Thyroid gland (tissue), 4 donors: ENCODE measurements at regions not wholly inside any gene's neighbourhood (a gene's known extent, or its start where the extent isn't known, plus 50 kb on each side); places are given as distances from the start of the nearest gene placed in this dataset.

Experiments
- DNase-seq, 2 donors: peaks; one replicate each; pipeline ENCODE4 v3.0.0-alpha.2; 2019
- H3K27ac ChIP-seq, 3 donors: fragments of 200-600 bp; sonication (generic); 1 replicate in 2 of 3; 2 replicates in 1 of 3; pipeline ENCODE4 v1.5.1; 2016 to 2019; ENCODE audit warnings: mild to moderate bottlenecking in 1 of 3, moderate library complexity in 1 of 3
- H3K27me3 ChIP-seq: fragments of 200-600 bp; sonication (generic); one replicate; pipeline ENCODE4 v1.5.1; 2019
- H3K36me3 ChIP-seq, 2 donors: fragments of 200-600 bp; sonication (generic); one replicate each; pipeline ENCODE4 v1.5.1; 2016 to 2019
- H3K4me1 ChIP-seq, 2 donors: fragments of 200-600 bp; sonication (generic); one replicate each; pipeline ENCODE4 v1.5.1; 2017 to 2019
- H3K4me3 ChIP-seq, 3 donors: fragments of 200-600 bp; sonication (generic); replicated peaks in 1 of 3; 1 replicate in 2 of 3; 2 replicates in 1 of 3; pipeline ENCODE4 v1.5.1; 2016; ENCODE audit warnings: mild to moderate bottlenecking in 1 of 3
- H3K9me3 ChIP-seq: fragments of 200-600 bp; sonication (generic); one replicate; pipeline ENCODE4 v1.5.1; 2017
- CTCF ChIP-seq, 6 experiments: fragments of 200-600 bp in 3 of 6; fragments of 450-650 bp in 3 of 6; sonication (generic) in 3 of 6; IDR thresholded peaks; one replicate each; pipeline ENCODE4 v1.5.1; 2016 to 2019; ENCODE audit warnings: antibody characterized with exemption in 6 of 6, mild to moderate bottlenecking in 2 of 6, inconsistent platforms in 1 of 6, moderate library complexity in 1 of 6
- POLR2A ChIP-seq, 2 donors: fragments of 450-650 bp; IDR thresholded peaks; one replicate each; pipeline ENCODE4 v1.6.1; 2017; ENCODE audit warnings: antibody characterized with exemption in 2 of 2, mild to moderate bottlenecking in 2 of 2, moderate library complexity in 1 of 2
- WGBS, 2 donors: methylation state at CpG; one replicate each; pipeline ENCODE4 v1.1.5; 2017; 5-methylcytosine and 5-hydroxymethylcytosine counted together
- intact Hi-C: fragments of 100-400 bp; cut with DNase I; formaldehyde crosslinking; loops from one replicate; pipeline ENCODE4 v1.15.1; 2023

- no peaks in the 10 kb centered on the region for H3K27me3 ChIP-seq
- H3K9me3 ChIP-seq = no peaks in the 10 kb centered on the region
- intact Hi-C loops = no loop called here
- no peaks in the 10 kb centered on the region for H3K4me1 ChIP-seq
- TF ChIP-seq CTCF (IDR thresholded peaks at IDR 0.05) (no peak), POLR2A (IDR thresholded peaks at IDR 0.05) (no peak)
- H3K36me3 ChIP-seq = no peaks in the 10 kb centered on the region
- no peak for DNase-seq
- H3K27ac ChIP-seq = no peak overlapping the region
- WGBS, 2 donors = 81 to 89% methylated on average over 1 of the region's 1 CpG
- H3K4me3 ChIP-seq = no peak overlapping the region
These were observed 195.7 kb upstream of the CASK start for GRCh38 chrX:42119076-42119475.

GRCh38 chrX:42117318-42117717, 194.0 kb upstream of the CASK start:
- no peak overlapping the region for H3K27ac ChIP-seq
- DNase-seq = no peak
- H3K4me1 ChIP-seq = no peaks in the 10 kb centered on the region
- H3K4me3 ChIP-seq = no peak overlapping the region
- H3K36me3 ChIP-seq = no peaks in the 10 kb centered on the region
- intact Hi-C loops = no loop called here
- TF ChIP-seq CTCF (IDR thresholded peaks at IDR 0.05) (no peak), POLR2A (IDR thresholded peaks at IDR 0.05) (no peak)
- WGBS, 2 donors = 91 to 95% methylated on average over 2 of the region's 2 CpGs
- no peaks in the 10 kb centered on the region for H3K9me3 ChIP-seq
- no peaks in the 10 kb centered on the region for H3K27me3 ChIP-seq

GRCh38 chrX:42109428-42109827, 186.1 kb upstream of the CASK start:
- Histone ChIP-seq H3K4me1 (no peaks in the 10 kb centered on the region), H3K27me3 (no peaks in the 10 kb centered on the region), H3K4me3 (no peak overlapping the region), H3K27ac (no peak overlapping the region), H3K36me3 (no peaks in the 10 kb centered on the region), H3K9me3 (no peaks in the 10 kb centered on the region)
- TF ChIP-seq POLR2A (IDR thresholded peaks at IDR 0.05) (no peak), CTCF (IDR thresholded peaks at IDR 0.05) (no peak)
- intact Hi-C loops = no loop called here
- DNase-seq = no peak
- 93 to 95% methylated on average over 2 of the region's 2 CpGs for WGBS, 2 donors

- H3K27me3 ChIP-seq = no peaks in the 10 kb centered on the region
- H3K27ac ChIP-seq = no peak overlapping the region
- no peaks in the 10 kb centered on the region for H3K4me1 ChIP-seq
- H3K36me3 ChIP-seq = no peaks in the 10 kb centered on the region
- intact Hi-C loops = no loop called here
- no peak for TF ChIP-seq POLR2A (IDR thresholded peaks at IDR 0.05)
- TF ChIP-seq CTCF (IDR thresholded peaks at IDR 0.05) = no peak
- WGBS, 2 donors = 84 to 88% methylated on average over 8 of the region's 8 CpGs
- H3K4me3 ChIP-seq = no peak overlapping the region
- no peaks in the 10 kb centered on the region for H3K9me3 ChIP-seq
- no peak for DNase-seq
These were observed 184.4 kb upstream of the CASK start for GRCh38 chrX:42107495-42108488.

- H3K9me3 ChIP-seq = no peaks in the 10 kb centered on the region
- H3K4me3 ChIP-seq = no peak overlapping the region
- DNase-seq = no peak
- no peaks in the 10 kb centered on the region for H3K36me3 ChIP-seq
- intact Hi-C loops = no loop called here
- no peaks in the 10 kb centered on the region for H3K27me3 ChIP-seq
- no peaks in the 10 kb centered on the region for H3K4me1 ChIP-seq
- WGBS, 2 donors = 92 to 100% methylated on average over 2 of the region's 2 CpGs
- no peak overlapping the region for H3K27ac ChIP-seq
- TF ChIP-seq CTCF (IDR thresholded peaks at IDR 0.05) = no peak
These were observed 183.2 kb upstream of the CASK start for GRCh38 chrX:42106556-42106955.
